H54 (cell line): ENCODE measurements at regions not wholly inside any gene's neighbourhood (a gene's known extent, or its start where the extent isn't known, plus 50 kb on each side); places are given as distances from the start of the nearest gene placed in this dataset.
"Not testable (repeated sequence)": the region's sequence is repeated elsewhere in the genome, so short reads cannot be mapped to it uniquely, and the experiment has no call there.

Source experiments
- DNase-seq: peaks from one replicate; pipeline ENCODE4 v3.0.0; 2011; ENCODE audit warnings: low spot score, mixed read lengths; ENCODE audit not compliant: insufficient read length
- FAIRE-seq: peaks from 3 replicates; lab custom pipeline; 2011; peaks lifted over from hg19 to GRCh38; lab: Jason Lieb, UNC
- POLR2A ChIP-seq: IDR thresholded peaks from 2 replicates; pipeline ENCODE4 v1.6.1; 2011; ENCODE audit warnings: low read depth, mild to moderate bottlenecking, low read length

- no peak for TF ChIP-seq POLR2A
- DNase-seq = no peak
- FAIRE-seq = no peak
These were observed 659.9 kb downstream of the EPM2A start for GRCh38 chr6:145075425-145075824.

DNA sequence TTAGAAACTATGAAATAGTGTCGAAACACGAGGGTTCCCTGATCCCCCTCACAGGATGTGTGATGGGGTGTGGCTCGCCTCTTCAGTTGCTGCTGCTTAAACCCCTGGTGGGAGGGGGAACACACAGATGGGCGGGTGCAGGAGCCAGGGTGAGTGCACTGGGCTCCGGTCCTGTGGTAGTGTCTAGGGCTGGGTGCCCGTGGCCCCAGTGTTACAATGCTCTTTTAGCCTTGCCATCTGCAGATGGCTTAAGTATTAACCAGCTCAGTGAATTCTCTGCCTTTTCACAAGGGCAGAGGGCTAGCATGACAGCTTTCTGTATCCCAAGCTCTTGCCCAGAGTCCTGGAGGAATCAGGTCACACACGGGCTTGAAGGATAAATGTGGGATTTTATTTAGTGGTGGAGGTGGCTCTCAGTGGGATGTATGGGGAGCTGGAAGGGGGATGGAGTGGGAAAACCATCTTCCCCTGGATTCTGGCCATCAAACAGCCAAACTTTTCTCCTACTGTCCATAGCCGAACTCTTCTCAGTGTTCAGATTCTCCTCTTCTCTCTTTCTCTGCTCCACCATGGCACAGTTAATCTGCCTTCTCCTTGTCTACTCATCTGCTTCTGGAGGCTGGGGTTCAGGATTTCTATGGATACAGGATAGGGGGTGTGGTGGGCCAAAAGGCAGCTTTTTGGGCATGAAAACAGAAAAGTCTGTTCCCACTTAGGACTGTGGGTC, 659.0 kb downstream of the EPM2A start:
- FAIRE-seq = no peak
- TF ChIP-seq POLR2A = no peak
- no peak for DNase-seq

DNA sequence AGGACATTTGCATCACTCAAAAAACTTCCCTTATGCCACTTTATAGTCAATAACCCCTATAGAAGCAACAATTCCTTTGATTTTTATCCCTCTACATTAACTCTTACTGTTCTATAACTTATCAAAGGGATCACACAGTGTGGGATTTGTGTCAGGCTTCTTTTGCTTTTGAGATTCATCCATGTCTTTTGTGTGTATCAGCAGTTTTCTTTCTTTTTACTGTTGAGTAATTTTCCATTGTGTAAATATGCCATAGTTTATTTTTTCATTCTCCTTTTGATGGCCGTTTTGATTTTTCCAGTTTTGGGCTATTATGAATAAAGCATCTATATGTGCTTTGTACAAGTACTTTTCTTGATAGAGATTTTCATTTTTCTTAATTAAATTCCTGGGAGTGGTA, 657.9 kb downstream of the EPM2A start:
- DNase-seq = no peak
- TF ChIP-seq POLR2A = no peak
- no peak for FAIRE-seq

DNA sequence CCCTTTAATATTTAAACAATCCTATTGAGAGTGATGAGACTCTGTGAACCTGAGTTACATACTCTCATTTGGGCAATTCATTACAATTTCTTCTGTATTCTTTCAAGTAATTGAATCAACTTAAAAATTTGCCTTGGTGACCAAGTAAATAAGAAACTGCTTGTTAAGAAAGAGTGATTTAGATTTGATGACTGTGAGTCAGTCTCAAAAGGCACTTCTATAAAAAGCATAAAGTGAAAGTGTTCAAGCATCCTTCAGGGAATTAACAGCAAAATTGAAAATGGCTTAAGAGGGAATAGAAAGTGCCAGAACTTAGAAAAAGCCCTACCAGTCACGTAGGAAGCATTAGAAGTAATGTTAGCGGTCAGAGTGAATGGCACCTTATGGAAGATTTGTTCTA, 654.7 kb downstream of the EPM2A start:
- DNase-seq (no peak), FAIRE-seq (no peak)
- no peak for TF ChIP-seq POLR2A

- FAIRE-seq = no peak
- DNase-seq = no peak
- TF ChIP-seq POLR2A = no peak
These were observed 653.6 kb downstream of the EPM2A start for GRCh38 chr6:145081677-145082076.

GRCh38 chr6:145082359-145082758, 653.0 kb downstream of the EPM2A start:
- no peak for DNase-seq
- TF ChIP-seq POLR2A = no peak
- no peak for FAIRE-seq

DNA sequence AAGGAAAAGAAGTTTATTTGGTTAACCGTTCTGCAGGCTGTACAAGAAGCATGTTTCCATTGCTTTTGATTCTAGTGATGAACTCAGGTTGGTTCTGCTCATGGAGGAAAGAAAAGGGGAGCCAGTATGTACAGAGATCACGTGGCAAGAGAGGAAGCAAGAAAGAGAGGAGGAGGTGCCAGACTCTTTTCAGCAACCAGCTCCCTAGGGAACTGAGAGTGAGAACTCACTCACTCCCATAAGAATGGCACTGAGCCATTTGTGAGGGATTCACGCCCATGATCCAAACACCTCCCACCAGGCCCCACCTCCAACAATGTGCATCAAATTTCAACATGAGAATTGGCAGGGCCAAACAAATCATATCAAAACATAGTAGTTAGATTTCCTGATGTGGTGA, 649.1 kb downstream of the EPM2A start:
- TF ChIP-seq POLR2A = no peak
- FAIRE-seq (no peak), DNase-seq (no peak)

DNA sequence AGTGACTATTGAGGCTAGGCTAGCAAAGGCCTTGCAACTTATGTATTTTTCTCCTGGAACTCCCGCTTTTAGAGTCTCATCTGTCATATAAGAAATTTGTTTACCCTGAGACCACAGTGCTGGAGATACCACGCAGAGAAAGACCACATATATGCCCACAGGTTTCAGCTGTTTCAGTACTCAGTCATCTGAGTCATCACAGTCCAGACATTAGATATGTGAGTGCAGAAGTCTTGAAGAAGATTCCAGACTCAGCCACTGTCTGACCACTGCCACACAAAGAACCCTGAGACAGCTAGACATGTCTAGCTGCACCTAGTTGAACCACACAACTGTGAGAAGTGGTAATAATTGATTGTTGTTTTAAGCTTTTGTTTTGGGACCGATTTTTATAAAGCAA, 648.3 kb downstream of the EPM2A start:
- no peak for DNase-seq
- no peak for TF ChIP-seq POLR2A
- no peak for FAIRE-seq

GRCh38 chr6:145090801-145091585, 644.3 kb downstream of the EPM2A start:
- FAIRE-seq (no peak), DNase-seq (no peak)

GRCh38 chr6:145091586-145092142, 643.7 kb downstream of the EPM2A start:
- no peak for TF ChIP-seq POLR2A
- DNase-seq = no peak
- FAIRE-seq = no peak

More at GRCh38 chr6:145090801-145091585, 644.3 kb downstream of the EPM2A start:
- no peak for TF ChIP-seq POLR2A

- no peak for TF ChIP-seq POLR2A
- FAIRE-seq (no peak), DNase-seq (no peak)
These were observed 642.8 kb downstream of the EPM2A start for GRCh38 chr6:145092554-145092953.

- no peak for TF ChIP-seq POLR2A
- FAIRE-seq = no peak
- DNase-seq = no peak
These were observed 642.1 kb downstream of the EPM2A start for GRCh38 chr6:145093226-145093625.

GRCh38 chr6:145096846-145097245, 638.5 kb downstream of the EPM2A start:
- TF ChIP-seq POLR2A = no peak
- FAIRE-seq = no peak
- DNase-seq = no peak

DNA sequence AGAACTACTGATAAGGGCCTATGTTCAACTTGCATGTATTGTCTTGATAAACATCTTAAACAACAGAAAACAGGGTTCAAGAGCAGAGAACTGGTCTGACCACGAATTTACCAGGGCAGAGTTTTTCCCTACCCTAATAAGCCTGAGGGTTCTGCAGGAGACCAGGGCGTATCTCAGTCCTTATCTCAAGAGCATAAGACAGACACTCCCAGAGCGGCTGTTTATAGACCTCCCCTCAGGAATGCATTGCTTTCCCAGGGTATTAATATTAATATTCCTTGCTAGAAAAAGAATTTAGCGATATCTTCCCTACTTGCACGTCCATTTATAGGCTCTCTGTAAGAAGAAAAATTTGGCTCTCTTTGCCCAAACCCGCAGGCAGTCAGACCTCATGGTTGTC, 637.2 kb downstream of the EPM2A start:
- FAIRE-seq, DNase-seq: not testable (repeated sequence)

DNA sequence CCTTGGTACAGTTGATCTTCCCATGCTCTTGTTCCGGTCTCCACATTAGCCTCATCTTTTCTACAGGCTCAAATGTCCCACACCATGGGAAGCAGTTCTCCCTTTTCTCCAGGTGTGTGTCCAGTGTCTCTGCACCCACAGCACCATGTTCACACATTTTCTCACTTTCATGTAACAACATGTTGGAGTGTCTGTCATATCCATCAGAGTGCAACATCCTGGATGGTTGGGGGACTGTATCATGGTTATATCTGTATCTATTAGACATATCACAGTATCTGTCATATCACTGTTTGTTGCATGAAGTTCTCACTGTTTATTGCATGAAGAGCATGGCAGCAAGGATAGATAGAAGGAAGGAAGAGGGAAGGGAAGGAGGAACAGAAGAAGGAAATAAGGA, 635.6 kb downstream of the EPM2A start:
- TF ChIP-seq POLR2A = no peak
- no peak for DNase-seq
- FAIRE-seq = no peak
